Frontal cortex (tissue), 3 donors: ENCODE measurements at regions not wholly inside any gene's neighbourhood (a gene's known extent, or its start where the extent isn't known, plus 50 kb on each side); places are given as distances from the start of the nearest gene placed in this dataset.
"Not testable (repeated sequence)": the region's sequence is repeated elsewhere in the genome, so short reads cannot be mapped to it uniquely, and the experiment has no call there.

Source experiments
- DNase-seq, 2 donors: peaks; one replicate each; pipeline ENCODE4 v3.0.0; 2012; ENCODE audit warnings: low spot score in 2 of 2
- FAIRE-seq: peaks from 2 replicates; lab custom pipeline; 2012; peaks lifted over from hg19 to GRCh38; lab: Jason Lieb, UNC
- donor health status: control.
- donor health status: control.
- donor health status: control.

DNA sequence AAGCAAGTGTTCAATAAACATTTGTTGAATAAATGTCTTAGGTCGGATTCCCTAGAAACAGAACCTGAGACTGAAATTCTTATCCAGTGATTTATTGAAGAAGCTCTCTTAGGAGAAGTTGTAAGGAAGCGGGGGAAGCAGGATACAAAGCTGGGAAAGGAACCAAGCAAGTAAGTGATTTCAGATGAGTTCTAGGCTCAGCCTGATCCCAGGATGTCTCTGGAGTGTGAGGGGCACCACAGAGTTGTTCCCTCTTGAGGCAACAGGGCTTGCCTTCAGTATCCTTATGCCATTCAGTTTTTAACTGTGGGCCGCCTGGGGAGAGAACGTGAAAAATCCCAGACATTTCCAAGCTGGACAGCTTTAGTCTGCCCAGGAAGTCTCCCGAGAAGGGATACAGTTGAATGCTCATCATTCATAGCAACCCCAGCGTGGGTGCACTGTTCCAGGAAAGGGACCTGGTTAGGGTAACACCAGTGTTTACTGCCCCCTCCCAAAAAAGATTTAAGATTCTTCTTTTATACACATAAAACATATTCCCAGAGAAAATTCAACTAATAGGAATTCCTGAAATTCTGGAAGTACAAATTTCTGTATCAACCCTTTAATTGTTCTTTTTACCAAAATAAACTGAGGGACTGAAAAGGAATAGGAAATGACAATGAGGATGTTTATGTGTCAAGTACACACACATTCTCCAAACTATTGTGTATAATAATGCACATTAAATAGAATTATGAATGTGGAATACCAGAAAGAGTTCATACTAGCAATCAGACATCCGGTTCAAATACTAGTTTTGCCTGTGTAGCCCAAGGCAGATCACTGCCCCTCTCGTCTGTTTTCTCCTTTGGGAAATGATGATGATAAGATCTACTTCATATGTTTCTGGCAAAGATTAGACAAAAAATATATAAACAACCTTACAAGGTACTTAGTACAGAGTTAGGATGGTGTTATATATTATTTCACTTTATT lies 592.1 kb upstream of the CDH2 start:
- DNase-seq (no peak), FAIRE-seq (no peak)

DNA sequence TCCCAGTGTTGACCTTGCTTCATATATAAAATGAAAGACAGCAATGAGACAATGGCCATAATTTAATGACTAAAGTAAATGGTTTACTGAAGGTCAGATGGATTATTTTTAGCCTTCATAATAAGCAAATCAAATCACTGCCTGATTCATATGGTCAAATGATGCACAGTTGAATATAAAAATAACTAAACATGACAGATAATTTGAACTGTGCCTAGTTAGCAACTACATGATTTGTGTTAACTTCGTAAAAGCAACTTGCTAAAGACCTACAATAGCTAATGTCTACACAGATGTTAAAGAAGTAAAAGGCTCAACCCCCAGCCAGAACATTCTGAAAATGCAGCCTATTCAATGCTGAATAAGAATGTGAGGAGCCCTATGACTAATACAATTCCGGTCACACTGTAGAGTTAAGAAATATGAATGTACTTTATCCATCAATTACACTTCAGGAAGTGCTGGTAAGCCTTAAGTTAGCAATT lies 590.8 kb upstream of the CDH2 start:
- DNase-seq (no peak), FAIRE-seq (no peak)

DNA sequence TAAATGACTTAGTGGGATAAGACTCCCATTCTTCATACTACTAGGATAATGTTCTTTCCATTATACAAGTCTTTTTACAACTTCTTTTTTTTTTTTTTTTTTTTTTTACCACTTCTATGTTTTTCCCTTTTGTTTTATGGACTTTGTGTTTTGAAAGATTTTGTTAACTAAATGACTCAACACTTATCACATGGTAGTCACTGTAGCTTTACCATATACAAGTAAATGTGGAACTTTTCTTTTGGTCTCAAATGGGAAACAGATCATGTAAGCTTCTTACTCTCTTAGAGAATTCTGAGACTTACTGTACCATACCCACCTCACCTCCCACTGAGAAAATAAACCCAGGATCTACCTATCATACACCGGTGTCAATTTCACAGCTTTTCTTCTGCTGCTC lies 590.3 kb upstream of the CDH2 start:
- FAIRE-seq (no peak), DNase-seq (no peak)

DNA sequence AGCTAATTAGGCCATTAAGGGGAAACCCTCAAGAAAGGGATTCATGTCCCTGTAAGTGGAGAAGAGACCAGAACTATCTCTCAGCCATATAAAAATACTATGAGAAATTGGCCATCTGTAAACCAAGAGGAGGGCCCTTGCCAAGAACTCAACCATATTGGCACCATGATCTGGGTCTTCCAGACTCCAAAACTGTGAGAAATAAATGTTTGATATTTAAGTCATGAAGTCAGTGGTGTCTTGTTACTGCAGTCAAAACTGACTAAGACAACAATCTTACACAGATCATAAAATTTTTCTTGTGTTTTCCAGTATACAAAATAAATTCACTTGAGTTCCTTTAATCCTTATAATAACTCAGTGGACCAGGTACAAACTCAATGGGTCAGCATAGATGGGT lies 589.8 kb upstream of the CDH2 start:
- FAIRE-seq (no peak), DNase-seq (no peak)

DNA sequence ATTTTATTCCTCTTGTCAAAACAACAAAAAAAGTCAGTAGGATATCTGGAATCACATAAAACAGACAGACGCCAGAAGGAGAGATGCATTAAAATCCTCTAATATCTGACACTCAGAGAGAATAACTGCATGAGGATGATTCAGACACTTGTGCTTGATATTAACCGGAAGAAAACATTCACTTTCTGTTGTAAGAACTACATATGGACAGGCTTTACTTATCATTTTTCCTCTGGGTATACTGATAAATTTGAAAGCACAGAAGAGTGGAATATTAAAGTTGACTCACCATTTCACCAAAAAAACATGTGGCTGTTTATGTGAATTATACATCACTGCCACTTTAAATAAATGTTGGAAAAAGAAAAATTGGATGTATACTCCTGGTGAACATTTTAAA lies 589.1 kb upstream of the CDH2 start:
- FAIRE-seq (no peak), DNase-seq (no peak)

DNA sequence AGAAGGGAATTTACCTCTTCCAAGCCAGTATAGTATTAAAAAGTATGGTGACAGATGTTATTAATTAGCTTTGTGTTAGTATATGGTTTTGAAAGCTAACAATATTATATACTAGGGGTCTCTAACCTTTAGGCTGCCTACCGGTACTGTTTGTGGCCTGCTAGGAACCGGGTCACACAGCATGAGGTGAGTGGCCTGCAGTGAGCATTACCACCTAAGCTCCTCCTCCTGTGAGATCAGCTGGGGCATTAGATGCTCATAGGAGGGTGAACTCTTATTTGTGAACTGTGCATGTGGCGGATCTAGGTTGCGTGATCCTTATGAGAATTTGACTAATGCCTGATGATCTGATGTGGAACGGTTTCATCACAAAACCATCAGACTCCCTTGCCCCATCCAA lies 583.4 kb upstream of the CDH2 start:
- no peak for DNase-seq
- no peak for FAIRE-seq

DNA sequence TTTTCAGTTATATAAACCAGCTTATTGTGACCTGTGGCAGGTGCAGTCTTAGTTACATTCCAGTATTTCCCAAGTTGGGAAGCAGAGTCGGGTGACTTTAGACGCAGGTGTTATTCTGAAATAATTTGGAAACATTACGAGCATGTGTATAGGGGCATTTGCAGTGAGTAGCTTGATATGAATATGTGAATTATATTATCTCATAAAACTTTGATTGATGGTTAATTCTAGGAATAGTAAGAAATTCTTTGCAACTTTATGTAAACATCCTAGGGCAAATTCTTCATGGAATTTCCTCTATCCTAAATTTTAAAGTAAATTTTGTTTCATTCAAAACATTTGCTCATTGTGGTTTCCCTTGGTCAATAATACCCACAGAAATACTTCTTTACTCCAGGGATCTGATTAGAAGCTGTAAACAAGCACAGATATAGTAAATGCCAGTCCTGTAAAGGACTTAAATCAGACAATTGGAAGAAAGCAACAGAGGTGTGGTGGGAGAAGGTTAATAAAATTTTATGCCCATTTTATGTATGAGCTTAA lies 580.6 kb upstream of the CDH2 start:
- no peak for DNase-seq
- FAIRE-seq, result no peak

DNA sequence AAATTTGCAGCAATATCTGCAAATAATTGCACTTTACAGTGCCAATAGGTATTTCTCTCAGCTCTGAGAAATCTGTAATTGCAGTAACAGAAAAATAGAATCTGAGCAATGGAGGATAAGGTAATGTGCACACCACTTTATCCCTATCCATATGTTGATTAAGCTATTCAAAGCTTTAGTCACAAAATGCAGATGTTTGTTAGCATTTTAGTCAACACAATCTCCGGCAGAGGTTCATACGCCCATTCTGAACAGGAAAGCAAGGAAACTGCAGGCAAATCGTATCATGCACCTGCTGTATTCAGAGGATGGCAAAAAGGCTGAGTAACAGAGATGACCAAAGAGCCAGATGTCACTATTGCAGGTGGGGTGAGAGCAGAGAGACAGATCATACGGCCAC lies 566.2 kb upstream of the CDH2 start:
- DNase-seq (no peak), FAIRE-seq (no peak)

DNA sequence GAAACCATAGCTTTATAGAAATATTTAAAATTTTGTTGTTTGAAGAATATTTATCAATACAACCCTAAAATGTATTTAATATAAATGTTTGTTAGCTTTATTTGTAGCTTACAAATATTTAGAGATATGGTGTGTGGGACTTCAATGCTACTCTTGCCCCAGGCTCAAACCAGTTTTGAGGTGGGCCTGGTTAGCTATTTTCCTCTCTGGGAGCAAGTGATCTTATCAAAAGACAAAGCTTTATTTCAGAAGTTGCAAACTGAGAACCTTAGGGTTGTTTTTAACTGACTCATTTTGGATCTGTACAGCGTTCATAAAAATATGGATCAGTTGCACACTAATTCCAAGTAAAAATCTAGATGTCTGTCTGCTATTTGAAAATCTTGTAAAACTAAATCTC lies 563.6 kb upstream of the CDH2 start:
- DNase-seq, result no peak
- FAIRE-seq, result no peak

DNA sequence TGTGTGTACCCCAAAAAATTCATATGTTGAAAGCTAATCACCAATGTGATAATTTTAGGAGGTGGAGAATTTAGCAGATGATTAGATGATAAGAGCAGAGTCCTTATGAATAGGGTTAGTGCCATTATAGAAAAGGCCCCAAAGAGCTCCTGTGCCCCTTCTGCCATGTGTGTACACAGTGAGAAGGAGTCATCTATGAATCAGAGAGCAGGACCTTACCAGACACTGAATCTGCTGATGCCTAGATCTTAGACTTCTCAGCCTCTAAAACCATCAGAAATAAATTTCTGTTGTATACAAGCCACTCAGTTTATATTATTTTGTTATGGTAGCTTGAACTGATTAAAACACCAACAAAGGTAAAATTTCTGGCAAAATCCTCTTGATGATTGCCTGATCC lies 560.0 kb upstream of the CDH2 start:
- no peak for DNase-seq
- no peak for FAIRE-seq

DNA sequence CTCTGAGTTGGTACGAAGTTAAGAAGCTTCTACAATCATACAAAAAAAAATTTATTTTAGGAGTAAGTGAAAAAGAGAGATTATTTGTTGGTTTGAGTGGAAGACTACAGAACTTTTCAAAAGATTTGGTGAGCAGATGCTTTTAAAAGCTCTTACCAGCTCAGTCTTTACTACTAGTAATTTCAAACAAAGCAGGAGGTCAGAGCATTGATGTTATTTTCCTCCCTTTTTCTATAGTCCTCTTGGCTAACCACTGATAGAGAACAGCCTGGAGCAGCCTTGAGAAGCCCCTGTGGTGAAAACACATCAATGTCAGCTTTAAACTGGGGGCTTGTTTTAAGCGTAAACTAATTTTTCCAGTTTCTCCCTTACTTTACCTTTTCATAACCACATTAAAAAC lies 559.3 kb upstream of the CDH2 start:
- FAIRE-seq, result no peak
- DNase-seq, result no peak

DNA sequence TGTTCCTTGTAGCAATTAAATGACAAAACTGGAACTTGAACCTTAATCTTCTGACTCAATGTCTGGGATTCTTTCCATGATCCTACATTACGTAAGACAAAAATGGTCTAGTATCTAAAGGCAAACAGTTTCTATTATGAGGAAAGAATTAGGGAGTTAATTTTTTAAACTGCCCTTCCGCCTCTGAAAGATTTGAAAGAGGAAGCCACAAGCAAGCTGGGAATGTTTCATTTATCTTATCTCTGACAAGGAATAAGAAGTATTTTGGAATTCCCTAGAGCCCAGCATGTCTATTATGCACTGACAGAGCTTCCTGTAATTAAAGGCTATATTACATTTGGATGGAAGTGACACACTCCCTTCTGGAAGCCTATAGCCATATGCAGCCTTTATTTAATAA lies 558.8 kb upstream of the CDH2 start:
- FAIRE-seq (no peak), DNase-seq (no peak)

DNA sequence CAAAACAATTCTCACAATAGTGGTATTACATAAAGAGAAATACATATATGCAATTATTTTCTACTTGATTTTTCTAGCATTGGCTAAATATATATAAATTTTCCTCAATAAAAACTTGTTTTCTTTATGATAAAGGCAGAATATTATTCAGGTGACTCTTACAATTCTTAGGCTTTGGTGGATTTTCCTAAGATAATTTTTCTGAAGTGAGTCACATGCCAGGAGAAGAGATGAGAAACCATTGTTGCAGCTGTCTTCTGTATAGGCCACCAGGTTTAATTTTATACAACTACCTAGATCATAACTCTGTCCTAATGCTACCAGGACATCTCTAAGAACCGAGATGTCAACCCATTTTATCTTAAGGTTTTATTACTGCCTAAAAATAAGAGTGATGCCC lies 552.4 kb upstream of the CDH2 start:
- FAIRE-seq, result no peak
- DNase-seq, result no peak

DNA sequence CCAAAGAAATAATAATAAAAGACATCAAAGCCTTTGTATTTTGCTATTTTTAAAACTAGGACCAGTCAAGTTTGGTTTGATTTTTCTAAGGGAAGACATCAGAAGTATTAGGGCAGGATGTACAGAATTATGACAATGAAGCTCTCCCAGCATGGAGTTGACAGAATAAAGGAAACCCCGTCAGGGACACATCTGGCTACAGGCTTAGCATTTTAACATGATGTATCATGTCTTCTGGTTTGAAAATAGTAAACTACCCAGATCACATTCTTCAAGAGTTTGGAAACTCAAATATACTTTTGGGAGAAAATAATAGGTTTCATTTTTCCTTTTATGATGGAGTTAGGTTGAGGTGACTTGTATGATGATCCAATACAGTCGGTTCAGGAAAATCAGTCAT lies 552.0 kb upstream of the CDH2 start:
- DNase-seq, result no peak
- FAIRE-seq, result no peak

DNA sequence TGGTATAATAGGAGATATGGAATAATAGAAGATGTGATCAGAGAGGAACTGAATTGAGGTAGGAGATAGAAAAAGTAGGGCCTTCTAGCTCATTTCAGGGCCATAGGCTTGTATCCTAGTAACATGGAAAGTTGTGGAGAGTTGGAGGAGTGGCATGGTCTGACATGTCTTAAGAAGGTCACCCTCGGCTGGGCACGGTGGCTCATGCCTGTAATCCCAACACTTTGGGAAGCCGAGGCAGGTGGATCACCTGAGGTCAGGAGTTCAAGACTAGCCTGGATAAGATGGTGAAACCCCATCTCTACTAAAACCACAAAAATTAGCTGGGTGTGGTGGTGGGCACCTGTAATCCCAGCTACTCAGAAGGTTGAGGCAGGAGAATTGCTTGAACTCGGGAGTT lies 550.3 kb upstream of the CDH2 start:
- FAIRE-seq, result not testable (repeated sequence)

DNA sequence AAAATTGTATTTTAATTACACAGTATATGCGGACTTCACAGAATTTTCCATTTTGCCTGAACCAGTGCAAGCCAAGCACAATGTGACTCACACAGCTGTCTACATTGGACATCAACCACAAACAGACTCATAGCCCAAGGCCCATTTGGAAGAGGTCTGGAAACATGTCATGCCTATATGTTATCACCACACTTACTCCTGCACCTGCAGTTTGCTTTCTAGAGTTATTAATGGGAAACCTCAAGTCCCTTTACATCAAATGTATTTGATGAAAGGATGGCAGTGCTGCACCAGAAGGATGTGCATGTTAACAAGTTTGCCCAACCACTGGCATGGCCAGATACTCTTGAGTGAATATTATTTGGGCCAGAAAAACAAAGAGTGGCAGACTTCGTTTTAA lies 548.9 kb upstream of the CDH2 start:
- no peak for DNase-seq

More for the DNA sequence above, 550.3 kb upstream of the CDH2 start:
- DNase-seq, result not testable (repeated sequence)

DNA sequence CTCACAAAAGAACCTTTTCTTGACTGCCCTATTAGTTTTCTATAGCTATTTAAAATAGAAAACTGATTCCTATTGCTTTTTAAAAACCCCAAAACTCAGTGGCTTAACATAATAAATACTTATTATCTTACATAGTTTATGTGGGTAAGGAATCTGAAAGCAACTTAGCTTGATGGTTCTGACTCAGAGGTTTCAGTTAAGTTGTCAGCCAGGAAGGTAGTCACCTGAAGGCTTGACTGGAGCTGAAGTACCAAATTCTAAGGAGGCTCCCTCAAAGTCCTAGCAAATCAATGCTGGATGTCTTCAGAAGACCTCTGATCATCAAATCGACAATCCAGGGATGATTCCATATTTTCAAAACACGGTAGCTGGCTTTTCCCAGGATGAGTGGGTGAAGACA lies 546.6 kb upstream of the CDH2 start:
- FAIRE-seq, result no peak
- no peak for DNase-seq

More for the DNA sequence above, 548.9 kb upstream of the CDH2 start:
- FAIRE-seq, result no peak

DNA sequence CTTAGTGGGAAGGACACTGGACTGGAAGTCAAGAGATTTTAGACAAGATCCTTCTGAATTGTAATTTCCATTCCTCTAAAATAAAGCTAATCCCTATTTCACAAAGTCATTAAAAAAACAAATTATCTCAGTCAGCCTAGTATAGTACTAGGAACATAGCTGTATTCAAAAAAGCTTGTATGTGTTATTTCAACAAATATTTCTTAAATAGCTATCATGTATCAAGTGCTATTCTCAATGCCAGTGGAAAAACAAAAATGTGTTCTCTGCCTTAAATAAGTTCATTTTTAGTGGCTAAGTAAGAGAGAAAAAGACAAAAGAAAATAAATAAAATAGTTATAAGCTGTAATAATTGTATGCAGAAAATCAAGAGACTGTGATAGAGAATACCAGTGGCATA lies 541.8 kb upstream of the CDH2 start:
- DNase-seq (no peak), FAIRE-seq (no peak)

DNA sequence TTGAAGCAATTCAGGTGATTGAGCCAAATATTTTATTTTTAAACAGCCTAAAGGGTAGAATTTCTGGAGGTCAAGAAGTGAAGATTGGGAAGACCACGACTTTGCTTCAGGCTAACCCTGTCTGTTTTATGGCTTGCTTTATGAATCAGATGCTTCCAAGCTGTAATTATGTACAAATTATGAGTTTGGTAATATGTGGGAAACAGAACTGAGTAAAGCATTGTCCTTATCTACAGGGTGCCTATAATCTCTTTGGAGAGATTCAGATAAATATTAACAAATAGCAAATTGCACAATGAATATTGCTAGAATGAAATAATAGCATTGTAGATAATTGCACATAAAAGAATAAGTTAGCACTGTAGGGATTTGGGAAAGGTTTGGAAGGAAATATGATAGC lies 539.4 kb upstream of the CDH2 start:
- no peak for FAIRE-seq
- DNase-seq, result no peak

DNA sequence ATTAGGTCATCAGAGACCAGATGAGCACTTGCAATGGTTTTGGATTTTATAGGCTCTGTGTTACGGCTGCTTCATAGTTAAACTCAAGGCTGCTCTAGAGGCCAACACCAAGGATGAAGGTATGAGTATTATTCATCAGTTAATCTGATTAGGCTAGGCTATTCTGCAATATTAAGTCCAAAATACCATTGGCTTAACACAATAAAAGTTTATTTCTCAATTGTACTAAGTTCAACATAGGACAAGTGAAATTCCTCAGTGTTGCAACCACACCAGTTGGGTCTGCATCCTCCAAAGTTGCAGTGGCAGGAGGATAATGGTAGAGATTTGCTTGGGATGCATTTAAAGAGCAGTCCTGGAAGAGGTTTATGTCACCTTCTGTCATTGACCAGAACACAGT lies 538.3 kb upstream of the CDH2 start:
- no peak for DNase-seq
- FAIRE-seq, result no peak

DNA sequence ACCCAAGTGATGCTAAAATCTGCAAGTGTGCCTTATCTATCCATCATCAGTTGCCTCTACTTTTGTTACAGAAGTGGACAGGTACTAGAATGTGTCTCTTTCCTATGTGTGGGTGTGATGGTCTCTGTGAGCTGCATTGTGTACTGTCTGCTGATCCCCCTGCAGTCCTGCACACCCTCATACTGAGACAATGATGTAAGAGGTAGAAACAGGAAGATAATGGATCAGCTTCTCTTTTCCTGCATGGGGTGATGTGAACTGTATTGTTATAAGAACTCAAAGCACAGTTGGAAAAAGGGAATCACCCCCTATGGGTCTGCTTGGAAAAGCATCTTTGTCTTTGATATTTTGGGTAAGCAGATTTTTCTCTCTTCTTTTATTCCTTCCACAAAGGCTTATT lies 537.6 kb upstream of the CDH2 start:
- no peak for FAIRE-seq
- no peak for DNase-seq
